Ovary (tissue), 7 donors: ENCODE measurements at regions not wholly inside any gene's neighbourhood (a gene's known extent, or its start where the extent isn't known, plus 50 kb on each side); places are given as distances from the start of the nearest gene placed in this dataset.

Experiments
- DNase-seq, 5 donors: peaks; one replicate each; pipeline ENCODE4 v3.0.0-alpha.2; 2019 to 2020
- H3K27ac ChIP-seq, 2 donors: fragments of 200-600 bp; one replicate each; pipeline versions ENCODE4 v1.5.1 to v1.8.0; 2019 to 2022
- H3K27me3 ChIP-seq: fragments of 200-600 bp; one replicate; pipeline ENCODE4 v1.8.0; 2022
- H3K36me3 ChIP-seq: fragments of 200-600 bp; sonication (generic); one replicate; pipeline ENCODE4 v1.5.1; 2019
- H3K4me1 ChIP-seq: one replicate; pipeline ENCODE4 v1.8.1; 2013; ENCODE audit warnings: mild to moderate bottlenecking, moderate library complexity; ENCODE audit not compliant: insufficient read depth
- H3K4me3 ChIP-seq: fragments of 200-600 bp; sonication (generic); one replicate; pipeline ENCODE4 v1.5.1; 2017
- H3K9me3 ChIP-seq, 2 donors: fragments of 200-600 bp in 1 of 2; sonication (generic) in 1 of 2; one replicate each; pipeline versions ENCODE4 v1.5.1 to v1.8.1; 2013 to 2019; ENCODE audit warnings: mild to moderate bottlenecking in 1 of 2, moderate library complexity in 1 of 2
- CTCF ChIP-seq, 3 donors: fragments of 450-650 bp in 2 of 3; fragments of 200-600 bp in 1 of 3; IDR thresholded peaks; one replicate each; pipeline versions ENCODE4 v1.5.1 to v1.8.0; 2016 to 2022; ENCODE audit warnings: antibody characterized with exemption in 3 of 3, mild to moderate bottlenecking in 1 of 3
- EP300 ChIP-seq: sonication (generic); formaldehyde crosslinking; IDR thresholded peaks from one replicate; pipeline ENCODE4 v1.6.1; 2017; ENCODE audit warnings: antibody characterized with exemption
- POLR2A ChIP-seq: fragments of 450-650 bp; IDR thresholded peaks from one replicate; pipeline ENCODE4 v1.6.1; 2017; ENCODE audit warnings: antibody characterized with exemption, mild to moderate bottlenecking, moderate library complexity
- WGBS, 3 donors: extraction: QIAGEN DNeasy Blood & Tissue Kit in 1 of 3; methylation state at CpG; one replicate each; pipeline versions ENCODE4 v1.1.5 to v1.1.7; 2013 to 2017; 5-methylcytosine and 5-hydroxymethylcytosine counted together
- intact Hi-C, 4 donors: fragments of 100-400 bp; cut with DNase I; formaldehyde crosslinking; loops; one replicate each; pipeline versions ENCODE4 v1.11.0 to v1.15.1; 2022 to 2023
- donor health status: DM: no; HTN: no; CAD: no; lungs with moderate emphysema.
- donor health status: DM: no; HTN: no; CAD: no.
- donor health status: Bipolar disorder and iron deficiency.
- donor health status: DM: no; HTN: no; CAD: no.
- donor health status: DM: yes; HTN: yes; CAD: no.

- 57 to 67% (median 62%) methylated on average over 4 of the region's 4 CpGs for WGBS, 3 donors
- no peaks in the 10 kb centered on the region for H3K27me3 ChIP-seq
- TF ChIP-seq EP300 (no peak), POLR2A (no peak), CTCF (IDR thresholded peaks at IDR 0.05) (no peak)
- H3K4me1 ChIP-seq: no peaks in the 10 kb centered on the region
- no peak overlapping the region for H3K4me3 ChIP-seq
- H3K36me3 ChIP-seq: no peaks in the 10 kb centered on the region
- no peaks in the 10 kb centered on the region for H3K9me3 ChIP-seq
- no peak for DNase-seq
- no peak overlapping the region for H3K27ac ChIP-seq
- intact Hi-C loops: no loop called here
Observed at GRCh38 chr6:9020001-9020400, 584.7 kb upstream of the SLC35B3 start.

- no peaks in the 10 kb centered on the region for H3K4me1 ChIP-seq
- H3K9me3 ChIP-seq: no peaks in the 10 kb centered on the region
- intact Hi-C loops: no loop called here
- H3K4me3 ChIP-seq: no peak overlapping the region
- 57 to 73% (median 66%) methylated on average over 6 of the region's 6 CpGs for WGBS, 3 donors
- TF ChIP-seq POLR2A (no peak), CTCF (IDR thresholded peaks at IDR 0.05) (no peak), EP300 (no peak)
- H3K36me3 ChIP-seq: no peaks in the 10 kb centered on the region
- H3K27ac ChIP-seq: no peak overlapping the region
- H3K27me3 ChIP-seq: no peaks in the 10 kb centered on the region
- DNase-seq: no peak
Observed at GRCh38 chr6:9009931-9010330, 574.6 kb upstream of the SLC35B3 start.

GRCh38 chr6:9007027-9007426, 571.7 kb upstream of the SLC35B3 start:
- intact Hi-C loops: no loop called here

GRCh38 chr6:9002833-9003232, 567.5 kb upstream of the SLC35B3 start:
- no peak for TF ChIP-seq EP300
- TF ChIP-seq POLR2A: no peak
- TF ChIP-seq CTCF (IDR thresholded peaks at IDR 0.05): no peak
- Histone ChIP-seq H3K36me3 (no peaks in the 10 kb centered on the region), H3K27ac (no peak overlapping the region), H3K4me1 (no peaks in the 10 kb centered on the region), H3K27me3 (no peaks in the 10 kb centered on the region), H3K4me3 (no peak overlapping the region), H3K9me3 (no peaks in the 10 kb centered on the region)
- WGBS, 3 donors: 51 to 59% (median 57%) methylated on average over 6 of the region's 6 CpGs
- DNase-seq: no peak
- intact Hi-C loops: no loop called here

More at GRCh38 chr6:9007027-9007426, 571.7 kb upstream of the SLC35B3 start:
- 44 to 57% (median 52%) methylated on average over 5 of the region's 5 CpGs for WGBS, 3 donors
- Histone ChIP-seq H3K36me3 (no peaks in the 10 kb centered on the region), H3K4me1 (no peaks in the 10 kb centered on the region), H3K27me3 (no peaks in the 10 kb centered on the region), H3K9me3 (no peaks in the 10 kb centered on the region), H3K27ac (no peak overlapping the region), H3K4me3 (no peak overlapping the region)
- TF ChIP-seq EP300: no peak
- TF ChIP-seq POLR2A: no peak
- TF ChIP-seq CTCF (IDR thresholded peaks at IDR 0.05): no peak
- DNase-seq: no peak

- no peak overlapping the region for H3K4me3 ChIP-seq
- TF ChIP-seq POLR2A: no peak
- intact Hi-C loops: no loop called here
- no peak for DNase-seq
- WGBS, 3 donors: 61 to 70% (median 63%) methylated on average over 1 of the region's 1 CpG
- H3K27me3 ChIP-seq: no peaks in the 10 kb centered on the region
- H3K4me1 ChIP-seq: no peaks in the 10 kb centered on the region
- H3K27ac ChIP-seq: no peak overlapping the region
- no peaks in the 10 kb centered on the region for H3K36me3 ChIP-seq
- no peaks in the 10 kb centered on the region for H3K9me3 ChIP-seq
Observed at GRCh38 chr6:8995156-8995555, 559.8 kb upstream of the SLC35B3 start.
